Heart left ventricle (tissue), 16 donors: ENCODE measurements at regions not wholly inside any gene's neighbourhood (a gene's known extent, or its start where the extent isn't known, plus 50 kb on each side); places are given as distances from the start of the nearest gene placed in this dataset.

Experiments
- ATAC-seq, 4 donors: fragments of 200-7000 bp; cut with Tn5 transposase; one replicate each; pipeline ENCODE4 v1.9.1; 2020 to 2022; ENCODE audit warnings: moderate library complexity in 4 of 4, mild to moderate bottlenecking in 3 of 4, moderate number of reproducible peaks in 1 of 4
- DNase-seq, 5 donors: peaks; one replicate each; pipeline ENCODE4 v3.0.0-alpha.2; 2020
- H3K27ac ChIP-seq, 12 donors: fragments of 200-600 bp; sonication (generic) in 4 of 12; one replicate each; pipeline versions ENCODE4 v1.5.0 to v1.8.0; 2016 to 2022; ENCODE audit warnings: mild to moderate bottlenecking in 2 of 12
- H3K27me3 ChIP-seq, 9 donors: fragments of 200-600 bp; sonication (generic) in 2 of 9; one replicate each; pipeline versions ENCODE4 v1.5.1 to v1.8.0; 2016 to 2022; ENCODE audit warnings: mild to moderate bottlenecking in 3 of 9
- H3K36me3 ChIP-seq, 9 donors: fragments of 200-600 bp; sonication (generic) in 2 of 9; one replicate each; pipeline versions ENCODE4 v1.5.0 to v1.8.0; 2018 to 2022; ENCODE audit warnings: mild to moderate bottlenecking in 2 of 9
- H3K4me1 ChIP-seq, 12 donors: fragments of 200-600 bp; sonication (generic) in 4 of 12; one replicate each; pipeline versions ENCODE4 v1.5.0 to v1.8.0; 2016 to 2022; ENCODE audit warnings: mild to moderate bottlenecking in 3 of 12
- H3K4me3 ChIP-seq, 12 donors: fragments of 200-600 bp; sonication (generic) in 4 of 12; one replicate each; pipeline versions ENCODE4 v1.5.0 to v1.8.0; 2017 to 2022; ENCODE audit warnings: mild to moderate bottlenecking in 9 of 12, moderate library complexity in 4 of 12
- H3K9me3 ChIP-seq, 12 donors: fragments of 200-600 bp; sonication (generic) in 4 of 12; one replicate each; pipeline versions ENCODE4 v1.5.0 to v1.8.0; 2016 to 2022; ENCODE audit warnings: mild to moderate bottlenecking in 1 of 12
- CTCF ChIP-seq, 12 donors: fragments of 200-600 bp; sonication (generic) in 4 of 12; IDR thresholded peaks; one replicate each; pipeline versions ENCODE4 v1.5.0 to v1.8.0; 2018 to 2022; ENCODE audit warnings: antibody characterized with exemption in 12 of 12, mild to moderate bottlenecking in 5 of 12
- POLR2A ChIP-seq, 2 donors: fragments of 450-650 bp; IDR thresholded peaks; one replicate each; pipeline ENCODE4 v1.6.1; 2017; ENCODE audit warnings: antibody characterized with exemption in 2 of 2, mild to moderate bottlenecking in 2 of 2, moderate library complexity in 2 of 2
- WGBS, 4 donors: extraction: QIAGEN DNeasy Blood & Tissue Kit in 2 of 4; methylation state at CpG; one replicate each; pipeline versions ENCODE4 v1.1.5 to v1.1.7; 2013 to 2018; 5-methylcytosine and 5-hydroxymethylcytosine counted together
- intact Hi-C, 10 donors: fragments of 100-400 bp; cut with DNase I; formaldehyde crosslinking; loops; one replicate each; pipeline versions ENCODE4 v1.11.1 to v1.14.2; 2022
- donor health status: ischemic (EF 13 %, LVEDD 7.1; RV severe dilation, severe dysfunction).
- donor health status: healthy with polysubstance abuse.
- donor health status: DM: no; HTN: yes; CAD: no.
- donor health status: DM: no; HTN: no; CAD: no.
- donor health status: ischemic (EF 25% LVEDD 6.9; RV normal size, moderate dysfunction).
- donor health status: ischemic (EF 25% LVEDD 5.7; RV mildly dilated, moderate dysfunction).
- donor health status: healthy.
- donor health status: DM: yes; HTN: yes; CAD: no.
- donor health status: ischemic (EF 35%, LVEDD 5.7; RV mildly dilated, moderate dysfunction).
- donor health status: nonischemic (EF 11% LVEDD 7.7; RV severe dilation, severe dysfunction).
- donor health status: DM: yes; HTN: yes; CAD: no.
- donor health status: PGD.
- donor health status: ischemic (EF 29% LVEDD 5.4; RV normal size, mild dysfunction).
- donor health status: nonischemic (EF 23%, LVEDD 6.1; RV moderate dilation, normal function).

- no peak for ATAC-seq
Measured at GRCh38 chr2:6475155-6475940, 390.4 kb downstream of the CMPK2 start.

GRCh38 chr2:6480514-6480913 is 385.2 kb downstream of the CMPK2 start:
- H3K4me3 ChIP-seq: no peak overlapping the region
- DNase-seq (no peak), ATAC-seq (no peak)
- H3K4me1 ChIP-seq: no peaks in the 10 kb centered on the region
- no peak for TF ChIP-seq POLR2A (IDR thresholded peaks at IDR 0.05)
- no peak for TF ChIP-seq CTCF (IDR thresholded peaks at IDR 0.05)
- H3K27ac ChIP-seq: no peak overlapping the region
- H3K27me3 ChIP-seq: peaks cover 0 to 9% (median 0%) of the 10 kb centered on the region in 9 donors
- no peaks in the 10 kb centered on the region for H3K36me3 ChIP-seq
- intact Hi-C loops: no loop called here
- 93 to 98% (median 93%) methylated on average over 4 of the region's 4 CpGs for WGBS, 4 donors
- H3K9me3 ChIP-seq: peaks cover 0 to 4% (median 0%) of the 10 kb centered on the region in 12 donors

More at GRCh38 chr2:6475155-6475940, 390.4 kb downstream of the CMPK2 start:
- Histone ChIP-seq H3K36me3 (no peaks in the 10 kb centered on the region), H3K4me1 (no peaks in the 10 kb centered on the region), H3K27me3 (peaks cover 0 to 32% (median 0%) of the 10 kb centered on the region in 9 donors), H3K9me3 (peaks cover 0 to 4% (median 0%) of the 10 kb centered on the region in 12 donors), H3K4me3 (no peak overlapping the region), H3K27ac (no peak overlapping the region)
- no peak for DNase-seq
- intact Hi-C loops: no loop called here
- TF ChIP-seq POLR2A (IDR thresholded peaks at IDR 0.05) (no peak), CTCF (IDR thresholded peaks at IDR 0.05) (no peak)
- WGBS, 4 donors: 64 to 74% (median 68%) methylated on average over 3 to 4 of the region's 4 CpGs

- WGBS, 4 donors: 53 to 74% (median 64%) methylated on average over 4 of the region's 4 CpGs
- TF ChIP-seq POLR2A (IDR thresholded peaks at IDR 0.05) (no peak), CTCF (IDR thresholded peaks at IDR 0.05) (no peak)
- no peak overlapping the region for H3K4me3 ChIP-seq
Measured at GRCh38 chr2:6482256-6482655, 383.5 kb downstream of the CMPK2 start.

GRCh38 chr2:6487765-6488164 is 377.9 kb downstream of the CMPK2 start:
- no peaks in the 10 kb centered on the region for H3K9me3 ChIP-seq
- no peaks in the 10 kb centered on the region for H3K4me1 ChIP-seq
- intact Hi-C loops: no loop called here
- no peak for TF ChIP-seq POLR2A (IDR thresholded peaks at IDR 0.05)
- TF ChIP-seq CTCF (IDR thresholded peaks at IDR 0.05): no peak
- ATAC-seq: no peak
- 64 to 71% (median 70%) methylated on average over 4 of the region's 4 CpGs for WGBS, 4 donors
- no peak overlapping the region for H3K4me3 ChIP-seq
- H3K36me3 ChIP-seq: no peaks in the 10 kb centered on the region
- DNase-seq: no peak
- H3K27ac ChIP-seq: no peak overlapping the region
- no peaks in the 10 kb centered on the region for H3K27me3 ChIP-seq

More at GRCh38 chr2:6482256-6482655, 383.5 kb downstream of the CMPK2 start:
- intact Hi-C loops: no loop called here
- no peaks in the 10 kb centered on the region for H3K4me1 ChIP-seq
- no peaks in the 10 kb centered on the region for H3K27me3 ChIP-seq
- ATAC-seq: no peak
- H3K9me3 ChIP-seq: peaks cover 0 to 4% (median 0%) of the 10 kb centered on the region in 12 donors
- no peak overlapping the region for H3K27ac ChIP-seq
- no peak for DNase-seq
- no peaks in the 10 kb centered on the region for H3K36me3 ChIP-seq
